ENCODE measurements at regions not wholly inside any gene's neighbourhood (a gene's known extent, or its start where the extent isn't known, plus 50 kb on each side); places are given as distances from the start of the nearest gene placed in this dataset.

DNA sequence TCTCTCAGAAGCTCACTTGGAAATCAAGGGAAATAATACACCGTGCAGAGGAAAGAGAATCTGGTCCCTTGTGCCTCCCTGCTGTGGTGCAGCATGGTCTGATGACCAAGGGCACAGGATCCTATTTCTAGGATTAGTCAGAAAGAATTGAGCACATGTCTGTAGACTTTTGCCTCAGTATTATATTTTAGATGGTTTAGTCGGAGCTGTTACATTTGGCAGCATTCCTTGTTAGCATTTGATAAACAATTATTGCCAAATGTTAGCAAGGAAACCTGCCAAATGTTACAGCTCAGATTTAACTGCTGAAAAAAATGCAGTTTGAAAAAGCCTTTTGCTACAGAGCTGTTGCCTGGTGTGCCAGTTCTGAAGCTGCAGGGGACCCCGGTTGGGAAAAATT is 183.5 kb upstream of the DPYD start:
- Histone ChIP-seq H3K27ac (ENCODE audit: extremely low read depth, low read depth, low read length) (no peak overlapping the region), H3K36me3 (ENCODE audit: control insufficient read depth in 2 of 2, insufficient read depth in 1 of 2, low read length in 2 of 2) (no peaks in the 10 kb centered on the region), H3K4me3 (ENCODE audit: low read depth, low read length) (no peak overlapping the region), H3K4me1 (ENCODE audit: control insufficient read depth, insufficient read depth, low read length) (no peaks in the 10 kb centered on the region), H3K9me3 (ENCODE audit: control insufficient read depth, insufficient read depth, low read depth, low read length) (no peaks in the 10 kb centered on the region)
- CTCF ChIA-PET = interaction anchor here (1.7 kb wide), 1 partner anchor 50 kb away, joined by 5 read pairs; no protein-coding TSS in a partner anchor
- no peak for TF ChIP-seq ZNF660 (tag by site-specific recombination; IDR thresholded peaks at IDR 0.05)
- POLR2A ChIA-PET = interaction anchor here (0.5 kb wide), 1 partner anchor 106 kb away, joined by 5 read pairs; no protein-coding TSS in a partner anchor

DNA sequence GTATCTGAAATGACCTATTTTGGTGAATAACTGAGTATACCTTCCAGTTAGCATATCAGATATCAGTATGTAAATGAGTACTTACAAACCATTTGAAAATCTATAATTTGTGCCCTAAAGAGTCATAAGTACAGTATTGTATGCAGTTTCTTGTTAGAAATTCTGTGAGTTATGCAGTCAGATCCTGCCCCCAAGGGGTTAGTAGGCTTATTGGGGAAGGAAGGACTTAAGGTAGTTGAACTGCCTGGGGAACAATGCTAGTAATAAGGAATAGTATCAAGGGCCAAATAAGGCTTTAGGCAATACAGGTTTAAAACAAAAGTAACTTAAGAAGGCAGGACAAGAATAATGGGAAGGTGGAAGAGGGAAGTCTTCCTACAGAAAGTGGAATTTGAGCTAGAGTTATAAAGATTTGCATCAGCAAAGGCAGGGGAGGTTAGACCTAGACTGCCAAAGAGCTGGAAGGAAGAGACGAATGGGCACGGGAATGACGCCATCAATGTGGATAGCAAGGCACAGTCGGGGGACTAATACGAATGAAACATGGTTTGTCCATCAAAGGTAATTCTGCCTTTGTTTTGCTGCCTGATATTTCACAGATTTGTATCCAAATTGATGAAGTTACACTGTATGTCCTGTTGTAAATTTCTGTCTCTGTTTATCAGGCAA is 182.9 kb upstream of the DPYD start:
- no peaks in the 10 kb centered on the region for H3K9me3 ChIP-seq (ENCODE audit: control insufficient read depth, insufficient read depth, low read depth, low read length)
- ChIA-PET CTCF (interaction anchor here (1.7 kb wide), 1 partner anchor 49 kb away, joined by 5 read pairs; no protein-coding TSS in a partner anchor), POLR2A (interaction anchor here (0.5 kb wide), 1 partner anchor 106 kb away, joined by 5 read pairs; no protein-coding TSS in a partner anchor)
- no peak overlapping the region for H3K4me3 ChIP-seq (ENCODE audit: low read depth, low read length)
- no peaks in the 10 kb centered on the region for H3K4me1 ChIP-seq (ENCODE audit: control insufficient read depth, insufficient read depth, low read length)
- TF ChIP-seq ZNF571 (tag by site-specific recombination; IDR thresholded peaks at IDR 0.05) (no peak), ZNF670 (tag by site-specific recombination; IDR thresholded peaks at IDR 0.05; ENCODE audit: low read depth) (no peak), ZBTB21 (tag by site-specific recombination; IDR thresholded peaks at IDR 0.05) (no peak), ZNF561 (tag by site-specific recombination; IDR thresholded peaks at IDR 0.05; ENCODE audit: borderline replicate concordance) (no peak), ZNF549 (tag by site-specific recombination; IDR thresholded peaks at IDR 0.05) (no peak), GLIS2 (tag by site-specific recombination; IDR thresholded peaks at IDR 0.05) (no peak), ZNF24 (tag by site-specific recombination; IDR thresholded peaks at IDR 0.05) (no peak), KLF7 (tag by site-specific recombination; IDR thresholded peaks at IDR 0.05; ENCODE audit: borderline replicate concordance) (no peak), ZFP37 (tag by site-specific recombination; IDR thresholded peaks at IDR 0.05) (no peak), HOXC10 (CRISPR knock-in tag; IDR thresholded peaks at IDR 0.05) (no peak), ZSCAN16 (tag by site-specific recombination; IDR thresholded peaks at IDR 0.05) (no peak)
- TF ChIP-seq, protein P1, sequence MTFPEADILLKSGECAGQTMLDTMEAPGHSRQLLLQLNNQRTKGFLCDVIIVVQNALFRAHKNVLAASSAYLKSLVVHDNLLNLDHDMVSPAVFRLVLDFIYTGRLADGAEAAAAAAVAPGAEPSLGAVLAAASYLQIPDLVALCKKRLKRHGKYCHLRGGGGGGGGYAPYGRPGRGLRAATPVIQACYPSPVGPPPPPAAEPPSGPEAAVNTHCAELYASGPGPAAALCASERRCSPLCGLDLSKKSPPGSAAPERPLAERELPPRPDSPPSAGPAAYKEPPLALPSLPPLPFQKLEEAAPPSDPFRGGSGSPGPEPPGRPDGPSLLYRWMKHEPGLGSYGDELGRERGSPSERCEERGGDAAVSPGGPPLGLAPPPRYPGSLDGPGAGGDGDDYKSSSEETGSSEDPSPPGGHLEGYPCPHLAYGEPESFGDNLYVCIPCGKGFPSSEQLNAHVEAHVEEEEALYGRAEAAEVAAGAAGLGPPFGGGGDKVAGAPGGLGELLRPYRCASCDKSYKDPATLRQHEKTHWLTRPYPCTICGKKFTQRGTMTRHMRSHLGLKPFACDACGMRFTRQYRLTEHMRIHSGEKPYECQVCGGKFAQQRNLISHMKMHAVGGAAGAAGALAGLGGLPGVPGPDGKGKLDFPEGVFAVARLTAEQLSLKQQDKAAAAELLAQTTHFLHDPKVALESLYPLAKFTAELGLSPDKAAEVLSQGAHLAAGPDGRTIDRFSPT (tag by site-specific recombination; IDR thresholded peaks at IDR 0.05) = no peak
- H3K36me3 ChIP-seq (ENCODE audit: control insufficient read depth in 2 of 2, insufficient read depth in 1 of 2, low read length in 2 of 2) = no peaks in the 10 kb centered on the region
- H3K27ac ChIP-seq (ENCODE audit: extremely low read depth, low read depth, low read length) = no peak overlapping the region

DNA sequence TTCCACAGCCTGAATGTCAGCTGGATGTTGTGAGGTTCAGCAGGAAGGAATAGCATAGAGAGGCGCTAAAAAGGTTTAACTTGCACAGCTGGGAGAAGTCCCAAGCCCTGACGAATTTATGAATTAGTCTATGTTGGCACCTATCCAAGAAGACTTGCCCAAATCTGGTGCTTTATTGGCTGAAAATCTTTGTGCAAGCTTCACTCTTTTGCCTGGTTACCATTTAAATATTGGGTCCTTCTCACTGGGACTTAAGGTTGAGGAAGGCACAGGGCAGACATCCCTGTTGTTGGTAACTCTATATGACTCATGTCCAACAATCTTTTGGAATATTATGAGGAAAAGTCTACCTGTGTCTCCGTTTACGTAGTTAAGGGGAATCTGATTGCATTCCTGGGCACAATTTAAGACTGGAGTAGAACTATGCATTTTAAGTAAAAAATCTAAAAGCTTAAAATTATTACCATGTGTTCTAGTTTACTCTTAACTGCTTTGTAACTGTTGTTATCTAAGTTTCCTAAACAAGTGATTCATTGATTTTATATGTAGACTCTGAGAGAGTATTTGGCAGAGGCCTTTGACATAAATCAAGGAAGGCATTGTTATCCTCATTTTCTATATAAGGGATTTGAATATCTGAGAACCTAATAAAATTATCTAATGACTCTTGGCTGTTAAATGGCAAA is 181.7 kb upstream of the DPYD start:
- POLR2A ChIA-PET = interaction anchor here (0.6 kb wide), 1 partner anchor 57 kb away, joined by 3 read pairs; no protein-coding TSS in a partner anchor
- H3K27ac ChIP-seq (ENCODE audit: extremely low read depth, low read depth, low read length) = no peak overlapping the region

More for the DNA sequence above, 181.7 kb upstream of the DPYD start:
- no peaks in the 10 kb centered on the region for H3K9me3 ChIP-seq (ENCODE audit: control insufficient read depth, insufficient read depth, low read depth, low read length)
- TF ChIP-seq, protein P2, sequence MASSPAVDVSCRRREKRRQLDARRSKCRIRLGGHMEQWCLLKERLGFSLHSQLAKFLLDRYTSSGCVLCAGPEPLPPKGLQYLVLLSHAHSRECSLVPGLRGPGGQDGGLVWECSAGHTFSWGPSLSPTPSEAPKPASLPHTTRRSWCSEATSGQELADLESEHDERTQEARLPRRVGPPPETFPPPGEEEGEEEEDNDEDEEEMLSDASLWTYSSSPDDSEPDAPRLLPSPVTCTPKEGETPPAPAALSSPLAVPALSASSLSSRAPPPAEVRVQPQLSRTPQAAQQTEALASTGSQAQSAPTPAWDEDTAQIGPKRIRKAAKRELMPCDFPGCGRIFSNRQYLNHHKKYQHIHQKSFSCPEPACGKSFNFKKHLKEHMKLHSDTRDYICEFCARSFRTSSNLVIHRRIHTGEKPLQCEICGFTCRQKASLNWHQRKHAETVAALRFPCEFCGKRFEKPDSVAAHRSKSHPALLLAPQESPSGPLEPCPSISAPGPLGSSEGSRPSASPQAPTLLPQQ (tag by site-specific recombination; IDR thresholded peaks at IDR 0.05) = no peak
- no peak for TF ChIP-seq ZNF19 (tag by site-specific recombination; IDR thresholded peaks at IDR 0.05; ENCODE audit: low read depth)
- CTCF ChIA-PET = interaction anchor here (0.6 kb wide), 1 partner anchor 483 kb away, joined by 3 read pairs; no protein-coding TSS in a partner anchor
- H3K36me3 ChIP-seq (ENCODE audit: control insufficient read depth in 2 of 2, insufficient read depth in 1 of 2, low read length in 2 of 2) = no peaks in the 10 kb centered on the region
- H3K4me3 ChIP-seq (ENCODE audit: low read depth, low read length) = no peak overlapping the region
- no peaks in the 10 kb centered on the region for H3K4me1 ChIP-seq (ENCODE audit: control insufficient read depth, insufficient read depth, low read length)
